K562 (cell line): ENCODE measurements at regions not wholly inside any gene's neighbourhood (a gene's known extent, or its start where the extent isn't known, plus 50 kb on each side); places are given as distances from the start of the nearest gene placed in this dataset.

Experiments
- FOXJ3 ChIP-seq: sonication (generic); formaldehyde crosslinking; IDR thresholded peaks from 2 replicates; pipeline ENCODE4 v1.4.0; 2020; ENCODE audit warnings: mild to moderate bottlenecking, missing genetic modification reagents
- HNRNPLL ChIP-seq: fragments of 200-400 bp; formaldehyde crosslinking; IDR thresholded peaks from 2 replicates; pipeline ENCODE4 v1.6.1; 2017; ENCODE audit warnings: low read length, low read depth, mild to moderate bottlenecking; ENCODE audit not compliant: poor library complexity, severe bottlenecking
- ILK ChIP-seq: fragments of 450-650 bp; IDR thresholded peaks from 2 replicates; pipeline ENCODE4 v1.6.1; 2016; ENCODE audit warnings: missing genetic modification characterization, low read depth, mild to moderate bottlenecking, missing compliant biosample characterization, moderate library complexity, borderline replicate concordance
- KLF13 ChIP-seq: fragments of 450-650 bp; IDR thresholded peaks from 2 replicates; pipeline ENCODE4 v1.6.1; 2016; ENCODE audit warnings: missing genetic modification characterization, low read depth, mild to moderate bottlenecking, missing compliant biosample characterization, moderate library complexity, borderline replicate concordance
- POLR2G ChIP-seq: fragments of 200-400 bp; formaldehyde crosslinking; IDR thresholded peaks from 2 replicates; pipeline ENCODE4 v1.6.1; 2017; ENCODE audit warnings: low read depth, mild to moderate bottlenecking, antibody characterized with exemption, low read length, moderate library complexity
- RBFOX2 ChIP-seq: fragments of 200-400 bp; formaldehyde crosslinking; IDR thresholded peaks from 2 replicates; pipeline ENCODE4 v1.6.1; 2017; ENCODE audit warnings: low read depth, mild to moderate bottlenecking, low read length, moderate library complexity
- SRSF3 ChIP-seq: fragments of 200-400 bp; formaldehyde crosslinking; IDR thresholded peaks from 2 replicates; pipeline ENCODE4 v1.6.1; 2016; ENCODE audit warnings: mild to moderate bottlenecking, low read length, moderate library complexity; ENCODE audit not compliant: insufficient read depth
- SRSF9 ChIP-seq: fragments of 200-400 bp; formaldehyde crosslinking; IDR thresholded peaks from 2 replicates; pipeline ENCODE4 v1.6.1; 2017; ENCODE audit warnings: low read depth, low read length, borderline replicate concordance
- TCF7L2 ChIP-seq: fragments of 150-350 bp; IDR thresholded peaks from 2 replicates; pipeline ENCODE4 v1.6.1; 2016; ENCODE audit warnings: low read depth, mild to moderate bottlenecking, low read length, moderate library complexity
- TCFL5 ChIP-seq: fragments of 250-450 bp; sonication (Bioruptor Pico); conservative IDR thresholded peaks from 2 replicates; pipeline ENCODE4 v1.6.1; 2021; ENCODE audit warnings: mild to moderate bottlenecking, moderate library complexity, matching md5 sums
- ZNF780A ChIP-seq: fragments of 250-450 bp; sonication (Bioruptor Pico); IDR thresholded peaks from 2 replicates; pipeline ENCODE4 v1.5.0; 2021; ENCODE audit warnings: mild to moderate bottlenecking
- TF ChIP-seq, protein P1 (sequence below), 2 experiments: IDR thresholded peaks; 2 replicates each; pipeline ENCODE4 v1.6.1; 2011; ENCODE audit warnings: borderline replicate concordance in 1 of 2, control low read depth in 1 of 2, low read depth in 1 of 2, low read length in 1 of 2, mild to moderate bottlenecking in 1 of 2, mixed read lengths in 1 of 2, moderate library complexity in 1 of 2; ENCODE audit not compliant: insufficient read depth in 1 of 2, insufficient read length in 1 of 2, poor library complexity in 1 of 2, severe bottlenecking in 1 of 2; ENCODE audit errors: extremely low read depth in 1 of 2
- TF ChIP-seq, protein P2 (sequence below): fragments of 200-800 bp; sonication (Bioruptor generic); IDR thresholded peaks from 2 replicates; pipeline ENCODE4 v1.6.1; 2017; ENCODE audit warnings: missing genetic modification characterization, missing compliant biosample characterization
- TF ChIP-seq, protein P3 (sequence below): fragments of 450-650 bp; conservative IDR thresholded peaks from 2 replicates; pipeline ENCODE4 v1.6.1; 2016; ENCODE audit warnings: missing genetic modification characterization, low read depth, mild to moderate bottlenecking, missing compliant biosample characterization, moderate library complexity
- TF ChIP-seq, protein P4 (sequence below): fragments of 250-450 bp; sonication (Bioruptor Pico); IDR thresholded peaks from 2 replicates; pipeline ENCODE4 v1.4.0; 2020; ENCODE audit warnings: borderline replicate concordance
- TF ChIP-seq, protein P5 (sequence below): fragments of 250-450 bp; sonication (Bioruptor Pico); IDR thresholded peaks from 2 replicates; pipeline ENCODE4 v1.8.0; 2021; ENCODE audit warnings: borderline replicate concordance, mild to moderate bottlenecking, moderate library complexity; ENCODE audit not compliant: poor library complexity, severe bottlenecking
- TF ChIP-seq, protein P6 (sequence below): sonication (generic); formaldehyde crosslinking; IDR thresholded peaks from 2 replicates; pipeline ENCODE4 v1.8.1; 2023; ENCODE audit warnings: mild to moderate bottlenecking, missing genetic modification reagents, moderate library complexity

DNA sequence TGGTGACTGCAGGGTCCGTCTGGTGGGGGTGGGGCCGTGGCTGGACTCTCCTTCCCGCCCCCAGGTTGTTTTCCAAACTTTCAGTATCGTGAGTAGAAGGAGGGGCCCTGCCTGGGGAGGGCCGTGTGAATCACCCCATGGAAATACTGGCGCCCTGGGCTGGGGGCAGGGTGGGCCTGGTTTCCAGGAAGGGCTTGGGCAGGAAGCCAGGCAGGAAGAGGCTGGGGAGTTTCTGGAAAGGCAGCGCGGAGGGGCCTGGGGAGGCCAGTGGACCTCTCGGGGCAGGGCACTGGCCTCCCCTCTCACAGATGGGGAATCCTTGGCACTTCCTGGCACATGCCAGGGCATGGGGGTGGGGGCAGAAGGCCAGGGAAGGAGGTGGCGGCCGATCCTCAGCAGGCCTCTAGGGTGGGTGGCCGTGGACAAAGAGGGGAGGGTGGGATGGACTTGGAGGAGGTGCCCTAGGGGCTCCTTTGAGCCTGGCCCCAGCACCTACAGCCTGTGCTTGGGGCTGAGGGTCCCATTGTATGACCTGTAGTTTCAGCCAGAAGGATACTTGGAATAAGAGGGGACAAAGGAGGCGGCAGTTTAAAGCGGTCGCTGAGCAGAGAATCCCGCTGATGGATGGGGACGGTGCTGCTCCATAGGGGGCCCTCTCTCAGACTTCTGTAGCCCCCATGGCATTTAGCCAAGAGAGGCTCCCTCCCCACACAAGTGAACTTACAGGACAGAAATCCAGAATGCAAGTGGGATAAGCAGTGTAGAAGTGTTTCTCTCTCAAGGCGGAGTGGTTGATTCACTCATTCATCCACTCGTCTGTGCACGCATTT lies 56.5 kb upstream of the GATA2 start (continued):
- TF ChIP-seq, protein P1, sequence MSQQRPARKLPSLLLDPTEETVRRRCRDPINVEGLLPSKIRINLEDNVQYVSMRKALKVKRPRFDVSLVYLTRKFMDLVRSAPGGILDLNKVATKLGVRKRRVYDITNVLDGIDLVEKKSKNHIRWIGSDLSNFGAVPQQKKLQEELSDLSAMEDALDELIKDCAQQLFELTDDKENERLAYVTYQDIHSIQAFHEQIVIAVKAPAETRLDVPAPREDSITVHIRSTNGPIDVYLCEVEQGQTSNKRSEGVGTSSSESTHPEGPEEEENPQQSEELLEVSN (IDR thresholded peaks at IDR 0.05; ENCODE audit: borderline replicate concordance in 1 of 2, extremely low read depth in 1 of 2, insufficient read depth in 1 of 2, insufficient read length in 1 of 2, low read depth in 1 of 2, low read length in 1 of 2, poor library complexity in 1 of 2, severe bottlenecking in 1 of 2): peak in 1 of 2 experiments; percentile 18
- no peak for TF ChIP-seq TCFL5 (CRISPR knock-in tag)
- peak; percentile 72 for TF ChIP-seq POLR2G
- TF ChIP-seq, protein P2, sequence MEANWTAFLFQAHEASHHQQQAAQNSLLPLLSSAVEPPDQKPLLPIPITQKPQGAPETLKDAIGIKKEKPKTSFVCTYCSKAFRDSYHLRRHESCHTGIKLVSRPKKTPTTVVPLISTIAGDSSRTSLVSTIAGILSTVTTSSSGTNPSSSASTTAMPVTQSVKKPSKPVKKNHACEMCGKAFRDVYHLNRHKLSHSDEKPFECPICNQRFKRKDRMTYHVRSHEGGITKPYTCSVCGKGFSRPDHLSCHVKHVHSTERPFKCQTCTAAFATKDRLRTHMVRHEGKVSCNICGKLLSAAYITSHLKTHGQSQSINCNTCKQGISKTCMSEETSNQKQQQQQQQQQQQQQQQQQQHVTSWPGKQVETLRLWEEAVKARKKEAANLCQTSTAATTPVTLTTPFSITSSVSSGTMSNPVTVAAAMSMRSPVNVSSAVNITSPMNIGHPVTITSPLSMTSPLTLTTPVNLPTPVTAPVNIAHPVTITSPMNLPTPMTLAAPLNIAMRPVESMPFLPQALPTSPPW (CRISPR knock-in tag): peak; percentile 81
- no peak for TF ChIP-seq FOXJ3 (CRISPR knock-in tag)
- TF ChIP-seq, protein P3, sequence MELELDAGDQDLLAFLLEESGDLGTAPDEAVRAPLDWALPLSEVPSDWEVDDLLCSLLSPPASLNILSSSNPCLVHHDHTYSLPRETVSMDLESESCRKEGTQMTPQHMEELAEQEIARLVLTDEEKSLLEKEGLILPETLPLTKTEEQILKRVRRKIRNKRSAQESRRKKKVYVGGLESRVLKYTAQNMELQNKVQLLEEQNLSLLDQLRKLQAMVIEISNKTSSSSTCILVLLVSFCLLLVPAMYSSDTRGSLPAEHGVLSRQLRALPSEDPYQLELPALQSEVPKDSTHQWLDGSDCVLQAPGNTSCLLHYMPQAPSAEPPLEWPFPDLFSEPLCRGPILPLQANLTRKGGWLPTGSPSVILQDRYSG (tag): no peak
- TF ChIP-seq ILK (tag): no peak
- TF ChIP-seq, protein P4, sequence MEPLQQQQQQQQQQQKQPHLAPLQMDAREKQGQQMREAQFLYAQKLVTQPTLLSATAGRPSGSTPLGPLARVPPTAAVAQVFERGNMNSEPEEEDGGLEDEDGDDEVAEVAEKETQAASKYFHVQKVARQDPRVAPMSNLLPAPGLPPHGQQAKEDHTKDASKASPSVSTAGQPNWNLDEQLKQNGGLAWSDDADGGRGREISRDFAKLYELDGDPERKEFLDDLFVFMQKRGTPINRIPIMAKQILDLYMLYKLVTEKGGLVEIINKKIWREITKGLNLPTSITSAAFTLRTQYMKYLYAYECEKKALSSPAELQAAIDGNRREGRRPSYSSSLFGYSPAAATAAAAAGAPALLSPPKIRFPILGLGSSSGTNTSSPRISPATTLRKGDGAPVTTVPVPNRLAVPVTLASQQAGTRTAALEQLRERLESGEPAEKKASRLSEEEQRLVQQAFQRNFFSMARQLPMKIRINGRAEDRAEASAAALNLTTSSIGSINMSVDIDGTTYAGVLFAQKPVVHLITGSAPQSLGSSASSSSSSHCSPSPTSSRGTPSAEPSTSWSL: no peak
- no peak for TF ChIP-seq KLF13 (tag)
- TF ChIP-seq, protein P5, sequence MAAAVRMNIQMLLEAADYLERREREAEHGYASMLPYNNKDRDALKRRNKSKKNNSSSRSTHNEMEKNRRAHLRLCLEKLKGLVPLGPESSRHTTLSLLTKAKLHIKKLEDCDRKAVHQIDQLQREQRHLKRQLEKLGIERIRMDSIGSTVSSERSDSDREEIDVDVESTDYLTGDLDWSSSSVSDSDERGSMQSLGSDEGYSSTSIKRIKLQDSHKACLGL (CRISPR knock-in tag): no peak
- TF ChIP-seq SRSF3: no peak
- TF ChIP-seq HNRNPLL: no peak
- TF ChIP-seq TCF7L2: no peak
- TF ChIP-seq, protein P6, sequence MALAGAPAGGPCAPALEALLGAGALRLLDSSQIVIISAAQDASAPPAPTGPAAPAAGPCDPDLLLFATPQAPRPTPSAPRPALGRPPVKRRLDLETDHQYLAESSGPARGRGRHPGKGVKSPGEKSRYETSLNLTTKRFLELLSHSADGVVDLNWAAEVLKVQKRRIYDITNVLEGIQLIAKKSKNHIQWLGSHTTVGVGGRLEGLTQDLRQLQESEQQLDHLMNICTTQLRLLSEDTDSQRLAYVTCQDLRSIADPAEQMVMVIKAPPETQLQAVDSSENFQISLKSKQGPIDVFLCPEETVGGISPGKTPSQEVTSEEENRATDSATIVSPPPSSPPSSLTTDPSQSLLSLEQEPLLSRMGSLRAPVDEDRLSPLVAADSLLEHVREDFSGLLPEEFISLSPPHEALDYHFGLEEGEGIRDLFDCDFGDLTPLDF (CRISPR knock-in tag): no peak
- TF ChIP-seq ZNF780A (CRISPR knock-in tag): no peak
- peak; percentile 75 for TF ChIP-seq RBFOX2
- no peak for TF ChIP-seq SRSF9
